Neutrophil (primary cell): ENCODE measurements at regions not wholly inside any gene's neighbourhood (a gene's known extent, or its start where the extent isn't known, plus 50 kb on each side); places are given as distances from the start of the nearest gene placed in this dataset.

Experiments
- H3K27ac ChIP-seq: fragments of 200-600 bp; sonication (generic); 2 replicates; pipeline ENCODE4 v1.5.1; 2016; ENCODE audit warnings: mild to moderate bottlenecking, moderate library complexity
- H3K27me3 ChIP-seq: fragments of 200-600 bp; sonication (generic); 2 replicates; pipeline ENCODE4 v1.6.0; 2016; ENCODE audit warnings: mild to moderate bottlenecking
- H3K36me3 ChIP-seq: fragments of 200-600 bp; sonication (generic); 2 replicates; pipeline ENCODE4 v1.5.1; 2017
- H3K4me1 ChIP-seq, 2 experiments: fragments of 200-600 bp in 1 of 2; sonication (generic) in 1 of 2; 1 replicate in 1 of 2; 2 replicates in 1 of 2; pipeline versions ENCODE4 v1.5.1 to v1.6.1; 2013 to 2016; ENCODE audit warnings: low read depth in 1 of 2, low read length in 1 of 2, mild to moderate bottlenecking in 1 of 2, moderate library complexity in 1 of 2; ENCODE audit not compliant: control insufficient read depth in 1 of 2, insufficient read depth in 1 of 2
- H3K4me3 ChIP-seq, 2 experiments: fragments of 200-600 bp in 1 of 2; sonication (generic) in 1 of 2; 1 replicate in 1 of 2; 2 replicates in 1 of 2; pipeline ENCODE4 v1.5.1; 2013 to 2016; ENCODE audit warnings: low read depth in 1 of 2, low read length in 1 of 2, mild to moderate bottlenecking in 1 of 2, moderate library complexity in 1 of 2
- H3K9me3 ChIP-seq: fragments of 200-600 bp; sonication (generic); 2 replicates; pipeline ENCODE4 v1.5.1; 2016
- CTCF ChIP-seq: fragments of 200-600 bp; sonication (generic); IDR thresholded peaks from 2 replicates; pipeline ENCODE4 v1.5.1; 2016; ENCODE audit warnings: antibody characterized with exemption

- H3K36me3 ChIP-seq = no peaks in the 10 kb centered on the region
- no peaks in the 10 kb centered on the region for H3K27me3 ChIP-seq
- TF ChIP-seq CTCF = no peak
- no peaks in the 10 kb centered on the region for H3K9me3 ChIP-seq
- H3K27ac ChIP-seq = no peak overlapping the region
- peaks cover 0 to 15% of the 10 kb centered on the region in 2 experiments for H3K4me1 ChIP-seq
- no peak overlapping the region for H3K4me3 ChIP-seq
Measured at GRCh38 chr2:181371195-181371594, 86.0 kb upstream of the ITGA4 start.

GRCh38 chr2:181371782-181372645, 85.2 kb upstream of the ITGA4 start:
- TF ChIP-seq CTCF = no peak
- Histone ChIP-seq H3K27me3 (no peaks in the 10 kb centered on the region), H3K4me3 (no peak overlapping the region), H3K36me3 (no peaks in the 10 kb centered on the region), H3K4me1 (peaks cover 4 to 22% of the 10 kb centered on the region in 2 experiments), H3K27ac (no peak overlapping the region), H3K9me3 (no peaks in the 10 kb centered on the region)

GRCh38 chr2:181372646-181373040, 84.5 kb upstream of the ITGA4 start:
- Histone ChIP-seq H3K4me1 (peaks cover 4 to 22% of the 10 kb centered on the region in 2 experiments), H3K27ac (no peak overlapping the region), H3K27me3 (no peaks in the 10 kb centered on the region), H3K9me3 (no peaks in the 10 kb centered on the region), H3K36me3 (no peaks in the 10 kb centered on the region), H3K4me3 (no peak overlapping the region)
- TF ChIP-seq CTCF = no peak

- no peaks in the 10 kb centered on the region for H3K27me3 ChIP-seq
- TF ChIP-seq CTCF = no peak
- H3K36me3 ChIP-seq = no peaks in the 10 kb centered on the region
- H3K9me3 ChIP-seq = no peaks in the 10 kb centered on the region
- no peak overlapping the region for H3K27ac ChIP-seq
- no peak overlapping the region for H3K4me3 ChIP-seq
- H3K4me1 ChIP-seq = peaks cover 4 to 16% of the 10 kb centered on the region in 2 experiments
Measured at GRCh38 chr2:181374781-181375675, 82.2 kb upstream of the ITGA4 start.

GRCh38 chr2:181376442-181376841, 80.7 kb upstream of the ITGA4 start:
- no peak for TF ChIP-seq CTCF
- Histone ChIP-seq H3K27me3 (no peaks in the 10 kb centered on the region), H3K27ac (no peak overlapping the region)

More at GRCh38 chr2:181376442-181376841, 80.7 kb upstream of the ITGA4 start:
- Histone ChIP-seq H3K4me3 (no peak overlapping the region), H3K4me1 (peaks cover 4 to 16% of the 10 kb centered on the region in 2 experiments), H3K36me3 (no peaks in the 10 kb centered on the region), H3K9me3 (no peaks in the 10 kb centered on the region)
